ENCODE measurements at regions not wholly inside any gene's neighbourhood (a gene's known extent, or its start where the extent isn't known, plus 50 kb on each side); places are given as distances from the start of the nearest gene placed in this dataset.

DNA sequence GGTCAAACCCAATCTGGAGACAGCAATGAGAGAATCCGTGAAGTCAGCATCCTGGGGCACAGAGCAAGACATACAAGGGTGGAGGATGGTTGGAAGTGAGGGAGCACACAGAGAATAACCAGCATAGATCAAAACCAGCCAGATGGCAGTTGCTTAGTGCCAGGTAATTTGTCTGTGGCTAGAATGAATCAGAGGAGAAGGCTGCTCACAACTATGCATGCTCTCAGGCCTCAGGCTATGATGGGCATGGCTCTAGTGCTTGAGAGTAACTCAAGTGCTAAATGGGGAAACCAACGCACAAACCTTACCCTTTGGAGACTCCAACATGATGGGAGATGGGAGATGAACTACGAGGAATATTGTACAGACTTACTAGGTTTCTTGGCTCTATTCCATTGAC is 160.8 kb downstream of the DMRT2 start:
- DNase-seq (ENCODE audit: low read depth), result no peak
- H3K4me3 ChIP-seq (ENCODE audit: low read depth, low read length), result no peak overlapping the region
- no peak for TF ChIP-seq CTCF (IDR thresholded peaks at IDR 0.05; ENCODE audit: insufficient read depth, low read depth, low read length, missing control alignments)

- H3K4me3 ChIP-seq (ENCODE audit: low read depth, low read length), result no peak overlapping the region
- TF ChIP-seq CTCF (IDR thresholded peaks at IDR 0.05; ENCODE audit: insufficient read depth, low read depth, low read length, missing control alignments), result no peak
- no peak for DNase-seq (ENCODE audit: low read depth)
Observed at GRCh38 chr9:1216532-1216931, 166.4 kb downstream of the DMRT2 start.

- TF ChIP-seq CTCF (IDR thresholded peaks at IDR 0.05; ENCODE audit: insufficient read depth, low read depth, low read length, missing control alignments), result no peak
- H3K4me3 ChIP-seq (ENCODE audit: low read depth, low read length), result no peak overlapping the region
- DNase-seq (ENCODE audit: low read depth), result no peak
Observed at GRCh38 chr9:1217076-1217475, 166.9 kb downstream of the DMRT2 start.

DNA sequence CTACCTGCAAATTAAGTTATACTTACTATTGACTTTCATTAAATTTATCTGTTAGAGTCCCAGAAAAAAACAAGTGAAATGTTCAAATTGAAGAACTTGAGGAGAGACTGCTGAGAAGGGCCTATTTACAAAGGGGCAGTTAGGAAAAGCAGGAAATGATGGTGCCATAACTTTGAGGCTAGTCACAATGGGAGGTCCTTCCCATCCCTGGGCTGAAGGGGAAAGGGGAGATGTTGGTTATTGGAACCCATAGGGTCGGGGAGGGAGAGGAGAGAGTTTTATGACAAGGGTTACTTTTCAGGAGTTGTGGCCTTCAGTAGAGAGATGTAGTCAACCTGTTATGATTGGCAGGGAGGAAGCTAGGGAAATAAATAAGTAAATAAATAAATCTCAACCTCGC is 169.1 kb downstream of the DMRT2 start:
- no peak for TF ChIP-seq CTCF (IDR thresholded peaks at IDR 0.05; ENCODE audit: insufficient read depth, low read depth, low read length, missing control alignments)
- no peak overlapping the region for H3K4me3 ChIP-seq (ENCODE audit: low read depth, low read length)
- DNase-seq (ENCODE audit: low read depth), result no peak

- TF ChIP-seq CTCF (IDR thresholded peaks at IDR 0.05; ENCODE audit: insufficient read depth, low read depth, low read length, missing control alignments), result no peak
- DNase-seq (ENCODE audit: low read depth), result no peak
Observed at GRCh38 chr9:1221298-1221697, 171.1 kb downstream of the DMRT2 start.

GRCh38 chr9:1222511-1222910 is 172.4 kb downstream of the DMRT2 start:
- H3K4me3 ChIP-seq (ENCODE audit: low read depth, low read length), result no peak overlapping the region
- TF ChIP-seq CTCF (IDR thresholded peaks at IDR 0.05; ENCODE audit: insufficient read depth, low read depth, low read length, missing control alignments), result no peak

More at GRCh38 chr9:1221298-1221697, 171.1 kb downstream of the DMRT2 start:
- H3K4me3 ChIP-seq (ENCODE audit: low read depth, low read length), result no peak overlapping the region

More at GRCh38 chr9:1222511-1222910, 172.4 kb downstream of the DMRT2 start:
- DNase-seq (ENCODE audit: low read depth), result no peak
